NB4 (cell line): ENCODE measurements at regions not wholly inside any gene's neighbourhood (a gene's known extent, or its start where the extent isn't known, plus 50 kb on each side); places are given as distances from the start of the nearest gene placed in this dataset.

Experiments used
- DNase-seq: peaks from one replicate; pipeline ENCODE4 v3.0.0; 2010; ENCODE audit warnings: low read depth
- H3K4me3 ChIP-seq: one replicate; pipeline ENCODE4 v1.5.1; 2011; ENCODE audit warnings: mild to moderate bottlenecking, low read depth, low read length, moderate library complexity
- MYC ChIP-seq: IDR thresholded peaks from 2 replicates; pipeline ENCODE4 v1.6.1; 2011; ENCODE audit warnings: low read depth, low read length
- POLR2A ChIP-seq: IDR thresholded peaks from 2 replicates; pipeline ENCODE4 v1.6.1; 2011; ENCODE audit warnings: mild to moderate bottlenecking; ENCODE audit not compliant: insufficient read length; ENCODE audit errors: extremely low read depth
- TF ChIP-seq, protein P1 (sequence below): IDR thresholded peaks from one replicate; pipeline ENCODE4 v1.5.1; 2012; ENCODE audit warnings: low read depth, low read length
- TF ChIP-seq, protein P2 (sequence below): IDR thresholded peaks from 2 replicates; pipeline ENCODE4 v1.6.1; 2011; ENCODE audit warnings: low read depth, low read length

DNA sequence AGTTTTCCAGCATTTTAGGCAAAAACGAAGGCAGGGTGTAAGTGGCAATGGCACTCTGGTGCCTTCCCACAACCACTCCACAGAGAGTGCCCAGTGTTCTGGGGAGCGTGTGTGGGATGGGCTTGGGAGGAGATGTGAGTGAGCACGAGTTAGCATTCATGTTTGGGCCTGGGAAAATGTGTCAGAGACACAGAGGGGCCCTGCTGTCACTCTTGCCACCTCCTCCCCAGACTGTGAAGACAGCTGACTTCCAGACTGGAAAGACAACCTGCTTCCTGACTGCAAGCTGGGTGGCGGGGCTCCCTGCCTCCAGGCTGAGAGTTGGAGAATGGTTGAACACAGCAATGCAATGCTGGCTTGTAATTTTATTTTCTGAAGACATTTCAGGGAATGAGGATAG, 454.5 kb upstream of the ZMIZ1 start:
- DNase-seq: no peak
- H3K4me3 ChIP-seq: no peak overlapping the region
- TF ChIP-seq, protein P1, sequence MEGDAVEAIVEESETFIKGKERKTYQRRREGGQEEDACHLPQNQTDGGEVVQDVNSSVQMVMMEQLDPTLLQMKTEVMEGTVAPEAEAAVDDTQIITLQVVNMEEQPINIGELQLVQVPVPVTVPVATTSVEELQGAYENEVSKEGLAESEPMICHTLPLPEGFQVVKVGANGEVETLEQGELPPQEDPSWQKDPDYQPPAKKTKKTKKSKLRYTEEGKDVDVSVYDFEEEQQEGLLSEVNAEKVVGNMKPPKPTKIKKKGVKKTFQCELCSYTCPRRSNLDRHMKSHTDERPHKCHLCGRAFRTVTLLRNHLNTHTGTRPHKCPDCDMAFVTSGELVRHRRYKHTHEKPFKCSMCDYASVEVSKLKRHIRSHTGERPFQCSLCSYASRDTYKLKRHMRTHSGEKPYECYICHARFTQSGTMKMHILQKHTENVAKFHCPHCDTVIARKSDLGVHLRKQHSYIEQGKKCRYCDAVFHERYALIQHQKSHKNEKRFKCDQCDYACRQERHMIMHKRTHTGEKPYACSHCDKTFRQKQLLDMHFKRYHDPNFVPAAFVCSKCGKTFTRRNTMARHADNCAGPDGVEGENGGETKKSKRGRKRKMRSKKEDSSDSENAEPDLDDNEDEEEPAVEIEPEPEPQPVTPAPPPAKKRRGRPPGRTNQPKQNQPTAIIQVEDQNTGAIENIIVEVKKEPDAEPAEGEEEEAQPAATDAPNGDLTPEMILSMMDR: no peak
- TF ChIP-seq, protein P2, sequence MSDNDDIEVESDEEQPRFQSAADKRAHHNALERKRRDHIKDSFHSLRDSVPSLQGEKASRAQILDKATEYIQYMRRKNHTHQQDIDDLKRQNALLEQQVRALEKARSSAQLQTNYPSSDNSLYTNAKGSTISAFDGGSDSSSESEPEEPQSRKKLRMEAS: no peak
- no peak for TF ChIP-seq POLR2A

DNA sequence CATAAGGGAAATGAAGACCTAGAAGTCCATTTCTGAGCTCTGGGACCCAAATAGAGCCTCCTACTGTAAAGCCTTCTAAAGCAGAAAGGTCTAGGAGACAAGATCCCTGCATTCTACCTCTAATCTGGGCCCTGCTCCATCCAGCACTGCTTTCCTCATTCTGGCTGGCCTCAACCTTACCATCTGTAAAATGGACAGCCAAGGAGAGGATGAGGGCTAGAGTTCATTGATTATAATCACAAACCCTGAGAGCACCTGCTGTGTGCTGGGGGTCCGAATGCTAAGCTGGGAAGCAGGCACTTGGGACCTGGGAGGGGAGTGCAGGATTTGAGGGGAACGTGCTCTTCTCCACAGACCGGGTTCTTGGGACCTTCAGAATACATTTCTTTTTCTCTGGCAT, 454.0 kb upstream of the ZMIZ1 start:
- no peak overlapping the region for H3K4me3 ChIP-seq
- no peak for TF ChIP-seq MYC
- no peak for DNase-seq

DNA sequence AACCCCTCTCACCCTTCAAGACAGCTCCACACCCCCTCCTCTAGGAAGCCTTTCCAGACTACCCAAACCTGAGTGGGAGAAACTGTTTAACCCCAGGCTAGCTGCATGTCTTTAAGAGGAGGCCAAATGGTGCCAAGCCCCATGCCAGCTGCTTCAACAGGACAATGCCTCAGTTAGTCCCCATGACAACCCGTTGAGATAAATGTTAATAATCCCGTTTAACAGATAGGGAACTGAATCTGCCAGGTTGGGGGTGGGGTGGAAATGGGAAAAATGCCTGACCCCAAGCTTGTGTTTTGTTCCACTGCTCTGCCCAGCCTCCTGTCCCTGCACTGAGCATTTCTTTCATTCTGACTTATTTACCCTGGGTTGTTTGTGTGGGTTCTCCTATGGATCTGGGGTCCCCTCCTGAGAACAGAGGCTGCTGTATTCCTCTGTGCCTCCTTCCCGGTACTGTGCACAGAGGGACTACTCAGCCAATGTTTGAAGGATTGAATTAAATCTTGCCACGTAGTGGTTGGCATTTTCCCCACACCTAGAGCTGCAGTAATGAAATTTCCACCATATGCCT, 452.6 kb upstream of the ZMIZ1 start:
- TF ChIP-seq, protein P1: no peak
- H3K4me3 ChIP-seq: no peak overlapping the region
- DNase-seq: no peak

DNA sequence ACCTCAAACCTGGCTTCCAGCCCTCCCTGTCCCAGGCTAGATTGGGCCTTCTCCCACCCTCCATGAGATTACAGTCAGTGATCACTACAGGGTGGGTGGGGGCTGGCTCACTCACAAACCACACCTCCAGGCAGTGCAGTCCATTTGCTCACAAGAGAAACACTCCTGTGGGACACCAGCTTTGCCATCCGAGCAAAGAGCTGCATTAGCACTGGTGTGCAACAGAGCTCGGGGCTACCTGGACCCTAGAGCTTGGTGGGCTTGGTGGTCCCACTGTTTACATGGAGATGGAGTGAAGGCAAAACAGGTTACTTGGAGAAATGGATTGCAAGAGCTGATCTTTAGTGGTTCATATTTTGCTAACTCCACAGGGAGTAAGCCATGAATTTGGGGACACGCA, 451.7 kb upstream of the ZMIZ1 start:
- TF ChIP-seq MYC (no peak), POLR2A (no peak)
- TF ChIP-seq, protein P1: no peak
- TF ChIP-seq, protein P2: no peak
- no peak overlapping the region for H3K4me3 ChIP-seq
- no peak for DNase-seq

DNA sequence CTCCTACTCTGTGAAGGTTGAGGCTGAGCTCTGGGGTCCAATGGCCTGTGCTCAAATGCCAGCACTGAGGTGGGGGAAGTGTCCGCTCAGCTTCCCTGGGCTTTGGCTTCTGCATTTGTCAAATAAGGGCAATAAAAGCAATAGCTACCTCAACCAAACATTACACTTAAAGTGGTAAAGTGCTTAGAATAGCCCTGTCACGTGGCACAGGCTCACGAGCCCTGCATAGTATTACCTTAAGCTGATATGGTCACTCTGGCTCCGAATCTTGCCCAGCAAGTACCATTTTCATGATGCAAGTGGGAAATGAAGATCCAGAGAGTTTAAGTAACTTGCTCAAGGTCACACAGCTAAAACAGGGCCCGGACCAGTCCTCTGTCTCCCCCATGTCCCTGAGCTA, 451.1 kb upstream of the ZMIZ1 start:
- no peak overlapping the region for H3K4me3 ChIP-seq
- TF ChIP-seq POLR2A (no peak), MYC (no peak)
- TF ChIP-seq, protein P1: no peak
- TF ChIP-seq, protein P2: no peak
- no peak for DNase-seq

DNA sequence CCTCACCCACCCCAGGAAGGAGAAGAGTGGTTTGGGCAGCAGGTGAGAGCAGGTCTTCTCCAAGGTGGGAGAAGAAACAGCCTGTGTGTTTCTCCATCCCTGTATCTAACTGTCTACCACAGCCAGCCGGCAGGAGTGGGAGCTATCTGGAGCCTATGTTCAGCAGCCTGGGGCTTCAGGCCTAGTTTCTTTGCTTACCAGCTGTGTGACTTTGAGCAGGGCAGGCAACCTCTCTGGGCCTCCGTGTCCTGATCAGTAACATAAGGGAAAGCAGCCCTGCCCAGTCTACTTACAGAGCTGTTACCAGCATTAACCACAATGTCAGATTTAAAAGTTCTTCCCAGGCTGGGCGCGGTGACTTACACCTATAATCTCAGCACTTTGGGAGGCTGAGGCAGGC, 450.7 kb upstream of the ZMIZ1 start:
- TF ChIP-seq, protein P1: no peak
- TF ChIP-seq POLR2A: no peak
- no peak for TF ChIP-seq MYC
- TF ChIP-seq, protein P2: no peak
- H3K4me3 ChIP-seq: no peak overlapping the region
- DNase-seq: no peak
